GM23248 (cell line): ENCODE measurements at regions not wholly inside any gene's neighbourhood (a gene's known extent, or its start where the extent isn't known, plus 50 kb on each side); places are given as distances from the start of the nearest gene placed in this dataset.

Source experiments
- DNase-seq: peaks from one replicate; pipeline ENCODE4 v3.0.0-alpha.2; 2015
- H2AFZ ChIP-seq: fragments of 200-600 bp; sonication (generic); 2 replicates; pipeline ENCODE4 v1.6.1; 2016; ENCODE audit warnings: antibody characterized with exemption
- H3F3A ChIP-seq: fragments of 200-600 bp; sonication (generic); 2 replicates; pipeline ENCODE4 v1.6.1; 2016; ENCODE audit warnings: mild to moderate bottlenecking, antibody characterized with exemption, mixed run types; ENCODE audit not compliant: insufficient read depth
- H3K27ac ChIP-seq: fragments of 200-600 bp; sonication (generic); 2 replicates; pipeline ENCODE4 v1.5.1; 2016; ENCODE audit warnings: mild to moderate bottlenecking
- H3K27me3 ChIP-seq: fragments of 200-600 bp; sonication (generic); replicated peaks from 2 replicates; pipeline ENCODE4 v1.6.1; 2016; ENCODE audit warnings: mild to moderate bottlenecking; ENCODE audit not compliant: insufficient read depth
- H3K36me3 ChIP-seq: fragments of 200-600 bp; sonication (generic); 2 replicates; pipeline ENCODE4 v1.6.1; 2016; ENCODE audit warnings: low read depth, mild to moderate bottlenecking
- H3K4me1 ChIP-seq: fragments of 200-600 bp; sonication (generic); 2 replicates; pipeline ENCODE4 v1.6.1; 2016; ENCODE audit warnings: mild to moderate bottlenecking; ENCODE audit not compliant: insufficient read depth
- H3K4me2 ChIP-seq: fragments of 200-600 bp; sonication (generic); one replicate; pipeline ENCODE4 v1.6.1; 2016; ENCODE audit warnings: mild to moderate bottlenecking; ENCODE audit not compliant: unreplicated experiment
- H3K4me3 ChIP-seq: fragments of 200-600 bp; sonication (generic); 2 replicates; pipeline ENCODE4 v1.5.1; 2016; ENCODE audit warnings: mild to moderate bottlenecking
- H3K79me2 ChIP-seq: fragments of 200-600 bp; sonication (generic); 2 replicates; pipeline ENCODE4 v1.6.1; 2016; ENCODE audit warnings: mild to moderate bottlenecking; ENCODE audit not compliant: insufficient read depth
- H3K9ac ChIP-seq: fragments of 200-600 bp; sonication (generic); 2 replicates; pipeline ENCODE4 v1.6.1; 2016; ENCODE audit warnings: mild to moderate bottlenecking
- H3K9me2 ChIP-seq: fragments of 200-600 bp; sonication (generic); 2 replicates; pipeline ENCODE4 v1.6.1; 2016; ENCODE audit warnings: mixed run types, mild to moderate bottlenecking, moderate library complexity; ENCODE audit not compliant: insufficient read depth
- H3K9me3 ChIP-seq: fragments of 200-600 bp; sonication (generic); one replicate; pipeline ENCODE4 v1.6.1; 2017; ENCODE audit warnings: low read depth
- H4K20me1 ChIP-seq: fragments of 200-600 bp; sonication (generic); 2 replicates; pipeline ENCODE4 v1.6.0; 2016; ENCODE audit not compliant: insufficient read depth
- EZH2 ChIP-seq: fragments of 200-600 bp; sonication (generic); IDR thresholded peaks from 2 replicates; pipeline ENCODE4 v1.6.1; 2018; ENCODE audit warnings: antibody characterized with exemption, mild to moderate bottlenecking; ENCODE audit not compliant: insufficient read depth, poor library complexity, severe bottlenecking
- EZH2phosphoT487 ChIP-seq: fragments of 200-600 bp; sonication (generic); IDR thresholded peaks from 2 replicates; pipeline ENCODE4 v1.6.1; 2018; ENCODE audit warnings: antibody characterized with exemption, moderate library complexity, mild to moderate bottlenecking, low read depth; ENCODE audit not compliant: insufficient read depth
- WGBS, 2 experiments: methylation state at CpG; one replicate each; pipeline ENCODE4 v1.1.6; 2015 to 2017; ENCODE audit warnings: low lambda C conversion rate in 2 of 2, low coverage in 1 of 2; ENCODE audit errors: missing lambda C conversion rate in 2 of 2; 5-methylcytosine and 5-hydroxymethylcytosine counted together
- in situ Hi-C: fragments of 300-500 bp; cut with MboI; formaldehyde crosslinking; loops from 2 replicates; pipeline ENCODE4 v1.15.0; 2020

- no peaks in the 10 kb centered on the region for H3K9me3 ChIP-seq
- no peaks in the 10 kb centered on the region for H3K27me3 ChIP-seq
- H4K20me1 ChIP-seq, result no peaks in the 10 kb centered on the region; the same call in 1 of the 2 replicates
- 90 to 96% methylated on average over 1 of the region's 1 CpG for WGBS, 2 experiments
- no peak overlapping the region for H3K4me3 ChIP-seq
- no peak overlapping the region for H3K9ac ChIP-seq
- no peaks in the 10 kb centered on the region for H3K36me3 ChIP-seq
- no peaks in the 10 kb centered on the region for H3K9me2 ChIP-seq
- peak overlapping the region; percentile 68 for H3K27ac ChIP-seq
- H2AFZ ChIP-seq, result no peak overlapping the region
- TF ChIP-seq EZH2phosphoT487, result no peak
- TF ChIP-seq EZH2, result no peak
- H3K79me2 ChIP-seq, result peaks cover 21% of the 10 kb centered on the region
- peaks cover 46% of the 10 kb centered on the region for H3F3A ChIP-seq
- H3K4me2 ChIP-seq, result peak overlapping the region; percentile 56
- no peak for DNase-seq
- H3K4me1 ChIP-seq, result peaks cover 81% of the 10 kb centered on the region
- in situ Hi-C loops, result no loop called here
These were observed 116.8 kb downstream of the OGFRL1 start for GRCh38 chr6:71405416-71405815.

DNA sequence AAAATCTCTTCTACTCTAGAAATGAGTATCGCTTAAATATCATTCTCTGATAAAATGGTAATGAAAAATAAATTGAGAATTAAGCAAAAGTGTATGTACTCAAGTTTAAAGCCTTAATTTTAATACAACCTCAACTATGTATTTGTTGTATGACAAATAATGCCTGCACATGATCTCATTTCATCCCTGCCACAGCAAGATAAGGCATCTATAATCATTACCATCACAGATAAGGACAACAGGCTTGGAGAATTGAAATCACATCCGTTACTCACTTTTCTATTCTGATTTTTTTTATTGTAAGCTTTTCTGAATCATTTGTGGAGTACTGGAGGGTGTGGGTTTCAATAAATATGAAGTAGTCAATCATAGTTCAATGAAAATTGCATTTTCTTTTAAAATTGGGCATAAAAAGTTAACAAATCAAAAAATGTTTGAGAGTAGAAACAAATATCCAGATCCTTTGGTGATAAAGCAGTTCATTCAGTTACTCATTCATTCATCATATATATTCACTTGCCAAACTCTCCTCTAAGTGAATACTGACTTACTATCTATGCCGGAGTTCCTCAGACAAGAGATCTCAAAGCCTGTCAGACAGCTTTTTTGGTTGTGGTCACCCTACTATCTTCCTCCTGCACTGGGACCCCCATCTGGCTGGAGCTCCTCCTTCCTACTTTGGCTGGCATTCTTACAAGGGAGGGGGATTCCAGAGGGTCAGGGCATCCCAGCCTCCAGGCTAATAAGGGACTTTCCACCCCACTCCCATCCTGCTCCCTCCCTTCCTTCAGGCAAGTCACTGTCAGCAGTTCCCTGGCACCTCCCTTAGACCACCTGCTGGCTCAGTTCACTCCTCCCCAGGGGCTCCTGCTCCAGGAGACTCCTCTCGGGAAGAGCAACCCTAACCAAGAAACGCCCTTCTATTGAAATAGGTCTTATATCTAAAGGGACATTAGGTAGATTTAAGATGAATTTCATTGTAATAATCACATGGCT, 118.6 kb downstream of the OGFRL1 start:
- Histone ChIP-seq H3K27me3 (no peaks in the 10 kb centered on the region), H3K4me1 (peaks cover 72% of the 10 kb centered on the region), H3K79me2 (peaks cover 15% of the 10 kb centered on the region), H3F3A (peaks cover 54% of the 10 kb centered on the region), H3K27ac (no peak overlapping the region), H4K20me1 (no peaks in the 10 kb centered on the region; the same call in 1 of the 2 replicates), H3K4me2 (no peak overlapping the region), H3K9me2 (no peaks in the 10 kb centered on the region), H2AFZ (no peak overlapping the region), H3K4me3 (no peak overlapping the region), H3K9ac (no peak overlapping the region), H3K36me3 (peaks cover 8% of the 10 kb centered on the region; the same call in 1 of the 2 replicates), H3K9me3 (no peaks in the 10 kb centered on the region)
- DNase-seq, result peak; percentile 42
- WGBS, 2 experiments, result 79 to 80% methylated on average over 5 of the region's 5 CpGs
- in situ Hi-C loops, result no loop called here
- TF ChIP-seq EZH2phosphoT487, result no peak
- no peak for TF ChIP-seq EZH2

- H3K4me3 ChIP-seq, result no peak overlapping the region
- peak overlapping the region; percentile 48 for H3K27ac ChIP-seq
- peak; percentile 69 for DNase-seq
- no peaks in the 10 kb centered on the region; the same call in 1 of the 2 replicates for H4K20me1 ChIP-seq
- H3K9ac ChIP-seq, result no peak overlapping the region
- peaks cover 20% of the 10 kb centered on the region for H3K79me2 ChIP-seq
- H3K9me3 ChIP-seq, result no peaks in the 10 kb centered on the region
- no peak overlapping the region for H2AFZ ChIP-seq
- peaks cover 10% of the 10 kb centered on the region; the same call in 1 of the 2 replicates for H3K36me3 ChIP-seq
- 54 to 76% methylated on average over 1 of the region's 1 CpG for WGBS, 2 experiments
- peaks cover 43% of the 10 kb centered on the region for H3F3A ChIP-seq
- H3K9me2 ChIP-seq, result no peaks in the 10 kb centered on the region
- in situ Hi-C loops, result no loop called here
- peaks cover 53% of the 10 kb centered on the region for H3K4me1 ChIP-seq
- no peaks in the 10 kb centered on the region for H3K27me3 ChIP-seq
- peak overlapping the region; percentile 54 for H3K4me2 ChIP-seq
- no peak for TF ChIP-seq EZH2
These were observed 120.4 kb downstream of the OGFRL1 start for GRCh38 chr6:71408787-71409723.

GRCh38 chr6:71410164-71410566, 121.6 kb downstream of the OGFRL1 start:
- DNase-seq, result no peak
- Histone ChIP-seq H3K27me3 (no peaks in the 10 kb centered on the region), H3F3A (peaks cover 32% of the 10 kb centered on the region), H3K36me3 (peaks cover 12% of the 10 kb centered on the region; the same call in 1 of the 2 replicates), H3K79me2 (peaks cover 25% of the 10 kb centered on the region), H2AFZ (no peak overlapping the region), H3K9me3 (no peaks in the 10 kb centered on the region), H3K4me3 (no peak overlapping the region), H3K27ac (no peak overlapping the region), H3K9me2 (no peaks in the 10 kb centered on the region), H3K4me1 (peaks cover 42% of the 10 kb centered on the region), H3K9ac (no peak overlapping the region), H4K20me1 (no peaks in the 10 kb centered on the region; the same call in 1 of the 2 replicates), H3K4me2 (no peak overlapping the region)
- in situ Hi-C loops, result no loop called here
- 86 to 89% methylated on average over 4 of the region's 4 CpGs for WGBS, 2 experiments
- TF ChIP-seq EZH2phosphoT487 (no peak), EZH2 (no peak)
